Body of pancreas (tissue), 4 donors: ENCODE measurements at regions not wholly inside any gene's neighbourhood (a gene's known extent, or its start where the extent isn't known, plus 50 kb on each side); places are given as distances from the start of the nearest gene placed in this dataset.

Experiments used
- ATAC-seq: fragments of 150-250 bp; one replicate; pipeline ENCODE4 v1.9.1; 2016
- DNase-seq, 4 donors: peaks; one replicate each; pipeline ENCODE4 v3.0.0-alpha.2; 2019
- H3K27ac ChIP-seq, 4 donors: fragments of 200-600 bp; sonication (generic); 1 replicate in 3 of 4; 2 replicates in 1 of 4; pipeline versions ENCODE4 v1.5.1 to v1.6.1; 2016 to 2019; ENCODE audit warnings: mild to moderate bottlenecking in 1 of 4, mixed read lengths in 1 of 4, moderate library complexity in 1 of 4
- H3K27me3 ChIP-seq, 2 donors: fragments of 200-600 bp; sonication (generic); one replicate each; pipeline ENCODE4 v1.6.0; 2016; ENCODE audit warnings: mild to moderate bottlenecking in 1 of 2
- H3K36me3 ChIP-seq, 2 donors: fragments of 200-600 bp; sonication (generic); replicated peaks in 1 of 2; 2 replicates each; pipeline ENCODE4 v1.5.1; 2016; ENCODE audit warnings: low read depth in 2 of 2; ENCODE audit not compliant: insufficient read depth in 1 of 2
- H3K4me1 ChIP-seq: fragments of 200-600 bp; sonication (generic); one replicate; pipeline ENCODE4 v1.6.0; 2016
- H3K4me3 ChIP-seq, 2 donors: fragments of 200-600 bp; sonication (generic); 1 replicate in 1 of 2; 2 replicates in 1 of 2; pipeline ENCODE4 v1.5.1; 2016 to 2019
- H3K9me3 ChIP-seq, 3 donors: fragments of 200-600 bp; sonication (generic); 1 replicate in 2 of 3; 2 replicates in 1 of 3; pipeline ENCODE4 v1.5.1; 2016
- POLR2A ChIP-seq, 3 donors: fragments of 450-650 bp; IDR thresholded peaks; one replicate each; pipeline ENCODE4 v1.6.1; 2016; ENCODE audit warnings: antibody characterized with exemption in 3 of 3, mild to moderate bottlenecking in 2 of 3
- WGBS, 2 donors: methylation state at CpG; one replicate each; pipeline ENCODE4 v1.1.5; 2017; 5-methylcytosine and 5-hydroxymethylcytosine counted together
- intact Hi-C: fragments of 100-400 bp; cut with DNase I; formaldehyde crosslinking; loops from one replicate; pipeline ENCODE4 v1.15.1; 2023
- TF ChIP-seq, protein P1 (sequence below), 7 experiments: fragments of 450-650 bp in 4 of 7; fragments of 200-600 bp in 3 of 7; sonication (generic) in 3 of 7; IDR thresholded peaks; one replicate each; pipeline ENCODE4 v1.5.1; 2016 to 2019; ENCODE audit warnings: antibody characterized with exemption in 7 of 7

- 92 to 100% methylated on average over 2 to 4 of the region's 4 CpGs for WGBS, 2 donors
- Histone ChIP-seq H3K4me1 (no peaks in the 10 kb centered on the region), H3K4me3 (no peak overlapping the region), H3K27ac (no peak overlapping the region), H3K27me3 (no peaks in the 10 kb centered on the region), H3K36me3 (no peaks in the 10 kb centered on the region), H3K9me3 (no peaks in the 10 kb centered on the region)
- DNase-seq = no peak
- no peak for TF ChIP-seq POLR2A (IDR thresholded peaks at IDR 0.05)
- TF ChIP-seq, protein P1, sequence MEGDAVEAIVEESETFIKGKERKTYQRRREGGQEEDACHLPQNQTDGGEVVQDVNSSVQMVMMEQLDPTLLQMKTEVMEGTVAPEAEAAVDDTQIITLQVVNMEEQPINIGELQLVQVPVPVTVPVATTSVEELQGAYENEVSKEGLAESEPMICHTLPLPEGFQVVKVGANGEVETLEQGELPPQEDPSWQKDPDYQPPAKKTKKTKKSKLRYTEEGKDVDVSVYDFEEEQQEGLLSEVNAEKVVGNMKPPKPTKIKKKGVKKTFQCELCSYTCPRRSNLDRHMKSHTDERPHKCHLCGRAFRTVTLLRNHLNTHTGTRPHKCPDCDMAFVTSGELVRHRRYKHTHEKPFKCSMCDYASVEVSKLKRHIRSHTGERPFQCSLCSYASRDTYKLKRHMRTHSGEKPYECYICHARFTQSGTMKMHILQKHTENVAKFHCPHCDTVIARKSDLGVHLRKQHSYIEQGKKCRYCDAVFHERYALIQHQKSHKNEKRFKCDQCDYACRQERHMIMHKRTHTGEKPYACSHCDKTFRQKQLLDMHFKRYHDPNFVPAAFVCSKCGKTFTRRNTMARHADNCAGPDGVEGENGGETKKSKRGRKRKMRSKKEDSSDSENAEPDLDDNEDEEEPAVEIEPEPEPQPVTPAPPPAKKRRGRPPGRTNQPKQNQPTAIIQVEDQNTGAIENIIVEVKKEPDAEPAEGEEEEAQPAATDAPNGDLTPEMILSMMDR (IDR thresholded peaks at IDR 0.05) = no peak
- intact Hi-C loops = no loop called here
- no peak for ATAC-seq
Observed at GRCh38 chr1:224809613-224810012, 119.9 kb upstream of the DNAH14 start.

GRCh38 chr1:224811564-224811963 lies 117.9 kb upstream of the DNAH14 start:
- DNase-seq = no peak
- no peaks in the 10 kb centered on the region for H3K4me1 ChIP-seq
- no peaks in the 10 kb centered on the region for H3K27me3 ChIP-seq
- no peak overlapping the region for H3K4me3 ChIP-seq
- 82 to 86% methylated on average over 7 of the region's 7 CpGs for WGBS, 2 donors
- no peak for ATAC-seq
- TF ChIP-seq, protein P1 (IDR thresholded peaks at IDR 0.05) = no peak
- no peak for TF ChIP-seq POLR2A (IDR thresholded peaks at IDR 0.05)
- no peaks in the 10 kb centered on the region for H3K36me3 ChIP-seq
- intact Hi-C loops = no loop called here
- H3K27ac ChIP-seq = no peak overlapping the region
- H3K9me3 ChIP-seq = no peaks in the 10 kb centered on the region

GRCh38 chr1:224815647-224816046 lies 113.8 kb upstream of the DNAH14 start:
- no peaks in the 10 kb centered on the region for H3K9me3 ChIP-seq
- WGBS, 2 donors = 81% methylated on average over 2 of the region's 2 CpGs
- no peaks in the 10 kb centered on the region for H3K4me1 ChIP-seq
- TF ChIP-seq, protein P1 (IDR thresholded peaks at IDR 0.05) = no peak
- TF ChIP-seq POLR2A (IDR thresholded peaks at IDR 0.05) = no peak
- DNase-seq (no peak), ATAC-seq (no peak)
- no peaks in the 10 kb centered on the region for H3K27me3 ChIP-seq
- H3K36me3 ChIP-seq = no peaks in the 10 kb centered on the region
- no peak overlapping the region for H3K4me3 ChIP-seq
- intact Hi-C loops = no loop called here
- H3K27ac ChIP-seq = no peak overlapping the region

GRCh38 chr1:224816062-224816461 lies 113.4 kb upstream of the DNAH14 start:
- H3K36me3 ChIP-seq = no peaks in the 10 kb centered on the region
- H3K4me3 ChIP-seq = no peak overlapping the region
- no peak overlapping the region for H3K27ac ChIP-seq
- H3K27me3 ChIP-seq = no peaks in the 10 kb centered on the region
- TF ChIP-seq, protein P1 (IDR thresholded peaks at IDR 0.05) = no peak
- no peak for TF ChIP-seq POLR2A (IDR thresholded peaks at IDR 0.05)
- intact Hi-C loops = no loop called here
- no peaks in the 10 kb centered on the region for H3K4me1 ChIP-seq
- no peak for DNase-seq
- H3K9me3 ChIP-seq = no peaks in the 10 kb centered on the region
- ATAC-seq = no peak

DNA sequence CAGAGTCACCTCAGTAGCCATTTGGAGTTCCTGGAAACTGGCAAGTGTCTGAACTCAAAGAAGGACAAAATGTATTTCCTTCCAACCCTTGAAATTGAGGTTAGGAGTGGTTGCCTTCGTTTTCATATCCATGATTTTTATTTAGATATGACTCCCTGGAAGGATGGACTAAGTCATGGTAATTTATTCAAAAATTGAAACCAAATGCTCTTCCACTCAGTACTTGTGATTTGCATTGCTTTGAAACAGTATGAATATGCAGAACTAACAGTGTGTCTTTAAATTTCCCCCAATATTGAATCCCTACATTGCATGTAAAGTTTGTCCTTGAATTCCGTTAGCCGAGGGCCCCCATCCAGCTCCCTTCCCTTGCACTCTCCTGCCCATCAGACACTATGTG lies 112.1 kb upstream of the DNAH14 start:
- Histone ChIP-seq H3K4me3 (no peak overlapping the region), H3K27me3 (no peaks in the 10 kb centered on the region), H3K4me1 (no peaks in the 10 kb centered on the region), H3K9me3 (no peaks in the 10 kb centered on the region), H3K27ac (no peak overlapping the region), H3K36me3 (no peaks in the 10 kb centered on the region)
- ATAC-seq (no peak), DNase-seq (no peak)
- TF ChIP-seq, protein P1 (IDR thresholded peaks at IDR 0.05) = no peak
- TF ChIP-seq POLR2A (IDR thresholded peaks at IDR 0.05) = no peak
- WGBS, 2 donors = 28 to 30% methylated on average over 3 of the region's 3 CpGs
- intact Hi-C loops = no loop called here
